GM19467 (cell line): ENCODE measurements at regions not wholly inside any gene's neighbourhood (a gene's known extent, or its start where the extent isn't known, plus 50 kb on each side); places are given as distances from the start of the nearest gene placed in this dataset.
A peak's percentile ranks its signal among the peaks of the same experiment; 100 is the strongest.

Experiments
- ATAC-seq: cut with Tn5 transposase; IDR thresholded peaks from one replicate; pipeline ENCODE4 v1.9.1; 2021; ENCODE audit warnings: mild to moderate bottlenecking, moderate library complexity; ENCODE audit not compliant: unreplicated experiment

DNA sequence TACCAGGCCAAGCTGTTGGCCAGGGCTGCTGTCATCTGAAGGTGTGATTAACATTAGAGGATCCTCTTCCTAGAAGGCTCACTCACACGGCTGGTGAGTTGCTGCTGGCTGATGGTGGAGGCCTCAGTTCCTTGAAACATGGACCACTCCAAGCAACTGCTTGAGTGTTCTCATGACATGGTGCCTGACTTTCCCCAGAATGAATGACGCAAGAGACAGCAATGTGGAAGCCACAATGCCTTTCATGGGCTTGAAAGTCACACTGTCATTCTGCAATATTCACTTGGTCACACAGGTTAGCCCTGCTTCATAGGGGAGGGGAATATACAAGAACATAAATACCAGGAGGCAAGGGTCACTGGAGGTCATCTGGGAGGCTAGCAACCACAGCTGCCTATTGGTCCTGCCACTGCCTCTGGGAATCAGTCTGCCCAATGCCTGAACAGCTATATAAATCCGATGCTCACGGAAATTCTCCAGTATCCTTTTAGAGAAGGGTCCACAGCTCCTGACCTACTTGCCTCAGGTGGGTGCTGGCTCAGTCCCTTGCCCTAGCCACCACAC, 97.1 kb upstream of the MAML3 start:
- ATAC-seq: no peak

GRCh38 chr4:140249351-140249750, 95.4 kb upstream of the MAML3 start:
- no peak for ATAC-seq

DNA sequence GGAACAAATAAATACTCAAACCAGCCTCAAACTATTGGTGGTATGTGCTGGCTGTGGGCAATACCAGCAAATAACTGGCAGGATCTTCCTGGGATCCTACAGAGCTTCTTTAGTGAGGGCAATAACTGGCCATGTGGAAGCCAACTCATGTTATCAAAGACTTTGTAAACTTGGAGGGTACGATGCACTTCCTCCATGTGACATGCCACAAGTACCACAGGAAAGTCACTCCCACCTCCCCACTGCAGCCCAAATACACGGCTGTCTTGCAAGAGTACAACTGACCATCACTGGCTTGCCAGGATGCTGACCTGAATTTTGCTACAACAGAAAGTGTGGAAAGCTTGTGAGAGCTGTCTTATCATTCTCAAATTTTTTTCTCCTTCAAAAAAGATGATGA, 93.3 kb upstream of the MAML3 start:
- ATAC-seq: no peak

DNA sequence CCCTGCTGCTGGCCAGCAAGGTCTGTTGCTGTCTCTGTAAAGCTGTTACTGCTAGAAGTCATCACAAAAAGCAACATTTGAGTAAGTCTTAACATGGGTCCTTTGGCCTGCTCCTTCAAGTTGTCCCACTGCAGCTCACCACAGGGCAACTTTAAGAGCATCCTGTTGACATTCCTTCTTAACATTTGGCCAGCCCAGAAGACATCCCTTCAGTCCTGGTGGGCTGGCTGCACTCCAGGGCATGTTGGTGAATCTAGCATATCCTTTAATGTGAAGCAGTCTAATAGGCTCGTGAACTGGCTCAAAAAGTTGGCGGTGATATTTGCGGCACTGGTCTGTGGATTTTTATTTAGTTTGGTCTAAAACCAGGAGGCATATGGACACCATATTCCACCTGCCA, 92.2 kb upstream of the MAML3 start:
- no peak for ATAC-seq

- ATAC-seq: no peak
Observed at GRCh38 chr4:140244328-140244727, 90.3 kb upstream of the MAML3 start.

GRCh38 chr4:140243278-140243753, 89.3 kb upstream of the MAML3 start:
- ATAC-seq: peak; percentile 91

DNA sequence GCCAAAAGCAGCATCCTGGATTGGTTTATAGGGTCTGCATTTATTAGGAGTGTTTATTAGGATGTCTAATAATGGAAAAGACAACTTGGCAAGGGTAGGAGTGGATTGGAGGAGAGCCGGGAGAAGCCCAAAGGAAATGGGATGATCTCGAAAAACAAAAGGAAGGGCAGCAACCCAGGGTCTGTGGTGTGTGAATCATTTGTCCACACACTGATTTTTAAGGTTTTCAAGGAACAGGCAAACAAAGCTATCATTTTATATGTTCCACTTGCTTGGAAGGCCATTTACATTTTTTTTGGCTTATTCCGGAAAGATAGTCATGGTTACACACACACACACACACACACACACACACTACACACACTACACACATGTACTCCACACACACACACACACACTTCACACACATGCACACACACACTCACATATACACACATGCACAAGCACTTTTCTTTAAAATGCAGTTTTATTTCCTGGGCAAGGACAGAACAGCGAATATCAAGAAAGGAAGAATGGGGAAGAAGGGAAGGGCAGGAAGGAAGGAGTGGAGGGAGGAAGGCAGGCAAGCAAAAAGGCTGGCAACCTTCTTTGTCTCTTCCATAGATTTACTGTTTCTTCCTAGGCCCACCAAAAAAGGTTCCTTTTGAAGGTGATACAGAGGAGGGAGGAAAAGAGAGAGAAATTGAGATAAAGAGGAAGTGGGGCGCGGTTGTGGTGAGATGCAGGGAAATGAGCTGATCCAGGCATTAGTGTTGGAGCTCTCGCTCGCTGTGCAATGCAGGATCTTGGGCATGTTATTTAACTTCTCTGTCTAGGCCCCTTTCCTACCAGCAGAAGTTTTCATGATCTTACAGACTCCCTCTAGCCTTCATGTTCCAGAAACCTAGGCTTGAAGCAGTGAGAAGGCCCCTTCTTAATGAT, 88.6 kb upstream of the MAML3 start:
- peak; percentile 34 for ATAC-seq

DNA sequence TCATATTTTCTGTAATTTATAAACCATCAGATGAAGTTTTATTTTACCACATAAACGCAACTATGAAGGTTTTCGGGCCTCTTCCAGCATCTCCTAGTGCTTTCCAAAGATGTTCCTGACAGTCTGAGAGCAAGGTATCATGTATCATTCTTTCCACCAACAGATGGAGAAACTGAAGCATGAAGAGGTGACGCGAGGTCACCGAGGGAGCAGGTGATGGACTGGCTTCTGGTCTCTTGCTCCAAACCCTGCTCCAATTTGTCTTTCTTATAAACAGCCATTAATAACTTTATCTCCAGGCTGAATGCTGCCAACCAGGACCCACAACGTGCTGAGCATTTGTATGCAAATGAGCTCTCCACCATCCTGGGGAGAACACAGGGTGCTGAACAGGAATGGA, 86.3 kb upstream of the MAML3 start:
- ATAC-seq: no peak

GRCh38 chr4:140239311-140239710, 85.3 kb upstream of the MAML3 start:
- no peak for ATAC-seq

- ATAC-seq: no peak
Observed at GRCh38 chr4:140238351-140239056, 84.5 kb upstream of the MAML3 start.

DNA sequence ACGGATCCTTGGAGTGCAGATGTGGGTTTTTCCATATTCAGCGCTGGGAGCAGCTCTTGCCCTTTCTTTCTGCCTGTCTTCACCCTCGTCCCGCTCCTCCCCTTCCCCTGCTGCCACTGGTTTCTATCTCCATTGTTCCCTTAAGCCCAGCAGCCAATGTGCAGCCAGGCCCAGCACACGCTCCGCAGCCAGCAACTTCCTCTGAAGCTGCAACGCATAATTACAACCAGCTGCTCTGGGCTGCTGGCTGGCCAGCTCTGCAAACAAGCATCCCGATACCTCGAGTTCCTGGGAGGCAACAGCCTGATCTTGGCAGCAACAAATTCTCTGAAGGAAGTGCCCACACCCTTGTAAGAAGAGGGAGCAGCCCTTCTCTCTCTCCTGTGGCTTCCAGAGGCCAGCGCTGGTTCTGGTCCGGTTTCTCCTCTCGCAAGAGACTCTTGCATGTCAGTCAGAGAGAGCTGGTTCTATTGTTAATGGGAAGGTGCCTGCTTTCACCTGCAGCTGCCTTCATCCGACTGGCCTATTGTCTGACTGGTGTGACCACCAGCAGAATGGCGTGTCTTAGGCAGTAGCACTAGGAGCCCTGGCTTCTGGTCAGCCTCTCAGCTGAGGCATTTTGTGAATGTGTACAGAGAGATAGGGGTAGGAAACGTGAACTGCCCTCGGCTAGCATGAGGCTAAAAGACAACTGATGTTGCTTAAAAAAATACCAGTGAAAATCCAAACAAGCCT, 83.8 kb upstream of the MAML3 start:
- no peak for ATAC-seq

- no peak for ATAC-seq
Observed at GRCh38 chr4:140236654-140237169, 82.7 kb upstream of the MAML3 start.

DNA sequence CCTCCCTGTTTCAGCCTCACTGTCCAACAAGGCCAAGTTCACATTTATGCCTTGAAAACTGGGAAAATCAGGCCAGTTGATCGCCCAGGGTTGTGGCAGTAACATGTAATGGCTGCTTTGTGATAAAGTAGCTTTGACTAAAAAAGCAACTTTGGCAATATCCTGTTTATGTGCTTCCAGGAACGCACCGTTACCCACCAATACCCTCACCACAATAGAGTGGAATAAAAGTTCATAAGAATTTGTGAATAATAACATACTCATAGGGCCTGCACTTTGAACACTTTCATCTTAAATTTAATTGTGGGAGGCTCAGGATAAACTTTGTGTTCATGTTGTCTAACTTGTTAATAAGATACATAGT, 80.7 kb upstream of the MAML3 start:
- ATAC-seq: no peak

GRCh38 chr4:140233791-140234696, 80.1 kb upstream of the MAML3 start:
- ATAC-seq: no peak

DNA sequence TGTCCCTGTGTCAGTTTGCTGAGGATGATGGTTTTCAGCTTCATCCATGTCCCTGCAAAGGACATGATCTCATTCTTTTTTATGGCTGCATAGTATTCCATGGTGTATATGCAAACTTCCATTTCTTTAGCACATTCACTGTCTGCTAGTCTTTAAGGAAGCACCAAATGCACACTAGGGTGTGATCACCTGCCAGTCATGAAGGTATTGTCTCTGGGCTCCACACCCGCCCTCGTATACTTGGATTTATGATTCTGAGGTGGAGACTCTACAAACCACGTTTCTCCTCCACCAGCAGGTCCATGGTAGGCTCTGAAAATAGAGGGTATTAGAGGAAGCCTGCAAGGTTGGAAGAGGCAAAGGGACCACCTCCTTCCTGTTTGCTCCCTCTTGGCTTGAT, 75.9 kb upstream of the MAML3 start:
- no peak for ATAC-seq

DNA sequence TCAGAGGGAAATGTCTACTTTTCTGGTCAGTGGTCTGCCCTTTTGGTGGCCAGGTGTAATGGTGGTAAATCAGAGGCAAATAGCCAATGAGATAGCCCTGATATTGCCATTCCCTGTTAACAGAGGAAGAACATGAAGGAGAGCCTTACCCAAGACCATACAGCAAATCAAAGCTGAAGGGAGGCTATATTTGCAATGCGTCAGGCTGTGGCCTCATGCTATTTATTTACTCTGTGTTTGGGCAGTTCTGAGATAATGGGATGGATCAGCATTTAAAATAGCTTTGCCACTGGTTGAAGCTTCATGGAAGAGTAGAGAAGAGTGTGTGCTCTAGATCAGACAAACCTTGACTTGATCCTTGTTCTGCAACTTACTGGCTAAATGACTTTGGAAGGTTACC, 73.3 kb upstream of the MAML3 start:
- no peak for ATAC-seq

GRCh38 chr4:140223056-140223810, 69.2 kb upstream of the MAML3 start:
- no peak for ATAC-seq

DNA sequence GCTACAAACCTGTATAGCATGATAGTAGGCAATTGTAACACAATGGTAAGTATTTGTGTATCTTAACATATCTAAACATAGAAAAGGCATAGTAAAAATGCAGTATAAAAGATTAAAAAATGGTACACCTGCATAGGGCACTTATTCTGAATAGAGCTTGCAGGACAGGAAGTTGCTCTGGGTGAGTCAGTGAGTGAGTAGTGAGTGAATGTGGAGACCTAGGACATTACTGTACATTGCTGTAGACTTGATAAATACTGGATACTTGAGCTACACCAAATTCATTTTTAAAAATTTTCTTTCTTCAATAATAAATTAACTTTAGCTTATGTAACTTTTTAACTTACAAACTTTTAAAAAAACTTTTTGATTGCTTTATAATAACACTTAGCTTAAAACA, 68.2 kb upstream of the MAML3 start:
- ATAC-seq: no peak

GRCh38 chr4:140220058-140220457, 66.1 kb upstream of the MAML3 start:
- ATAC-seq: no peak
